ENCODE measurements at regions not wholly inside any gene's neighbourhood (a gene's known extent, or its start where the extent isn't known, plus 50 kb on each side); places are given as distances from the start of the nearest gene placed in this dataset.

- TF ChIP-seq EZH2 (IDR thresholded peaks at IDR 0.05) (no peak), CTCF (IDR thresholded peaks at IDR 0.05) (no peak)
Measured at GRCh38 chr7:153440715-153441114, 611.5 kb upstream of the DPP6 start.

Measured in neural progenitor cell (in vitro differentiated cells).